HL-60 (cell line): ENCODE measurements at regions not wholly inside any gene's neighbourhood (a gene's known extent, or its start where the extent isn't known, plus 50 kb on each side); places are given as distances from the start of the nearest gene placed in this dataset.

Experiments
- CTCF ChIP-seq: IDR thresholded peaks from one replicate; pipeline ENCODE4 v1.5.1; 2011; ENCODE audit warnings: low read length, control low read depth, inconsistent platforms; ENCODE audit not compliant: insufficient read depth
- POLR2AphosphoS5 ChIP-seq: IDR thresholded peaks from 2 replicates; pipeline ENCODE4 v1.6.1; 2012; ENCODE audit warnings: low read depth

- TF ChIP-seq CTCF (no peak), POLR2AphosphoS5 (no peak)
Measured at GRCh38 chr15:96501362-96501761, 170.9 kb downstream of the NR2F2 start.
